Right lobe of liver (tissue), 4 donors: ENCODE measurements at regions not wholly inside any gene's neighbourhood (a gene's known extent, or its start where the extent isn't known, plus 50 kb on each side); places are given as distances from the start of the nearest gene placed in this dataset.

ENCODE experiments used
- POLR2A ChIP-seq: fragments of 450-650 bp; IDR thresholded peaks from one replicate; pipeline ENCODE4 v1.6.1; 2017; ENCODE audit warnings: antibody characterized with exemption, mild to moderate bottlenecking
- TF ChIP-seq, protein P1 (sequence below), 4 donors: fragments of 200-600 bp in 3 of 4; fragments of 450-650 bp in 1 of 4; IDR thresholded peaks; one replicate each; pipeline versions ENCODE4 v1.5.1 to v1.8.0; 2016 to 2022; ENCODE audit warnings: antibody characterized with exemption in 4 of 4, mild to moderate bottlenecking in 2 of 4
- donor health status: DM: no; HTN: no; CAD: no.
- donor health status: DM: no; HTN: no; CAD: no.
- donor health status: DM: no; HTN: yes; CAD: no.

DNA sequence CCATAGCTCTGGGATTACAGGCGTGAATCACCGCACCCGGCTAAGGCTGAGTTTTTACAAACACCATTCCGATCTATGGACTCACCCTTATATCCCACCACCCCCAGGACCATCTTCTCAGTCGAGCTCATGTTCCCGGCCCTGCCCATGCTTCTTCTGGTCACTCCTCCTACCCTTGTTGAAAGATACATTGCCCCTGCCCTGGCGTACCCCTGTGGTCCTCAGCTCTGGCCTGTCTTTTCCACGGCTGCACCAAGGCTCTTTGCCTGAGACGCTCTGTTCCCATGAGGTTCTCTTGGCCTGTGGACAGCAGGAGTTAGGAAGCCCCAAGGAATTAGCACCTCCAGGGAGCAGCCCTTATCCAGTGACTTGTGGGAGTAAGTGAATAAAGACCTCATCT, 379.4 kb upstream of the TNRC6C start:
- no peak for TF ChIP-seq POLR2A
- TF ChIP-seq, protein P1, sequence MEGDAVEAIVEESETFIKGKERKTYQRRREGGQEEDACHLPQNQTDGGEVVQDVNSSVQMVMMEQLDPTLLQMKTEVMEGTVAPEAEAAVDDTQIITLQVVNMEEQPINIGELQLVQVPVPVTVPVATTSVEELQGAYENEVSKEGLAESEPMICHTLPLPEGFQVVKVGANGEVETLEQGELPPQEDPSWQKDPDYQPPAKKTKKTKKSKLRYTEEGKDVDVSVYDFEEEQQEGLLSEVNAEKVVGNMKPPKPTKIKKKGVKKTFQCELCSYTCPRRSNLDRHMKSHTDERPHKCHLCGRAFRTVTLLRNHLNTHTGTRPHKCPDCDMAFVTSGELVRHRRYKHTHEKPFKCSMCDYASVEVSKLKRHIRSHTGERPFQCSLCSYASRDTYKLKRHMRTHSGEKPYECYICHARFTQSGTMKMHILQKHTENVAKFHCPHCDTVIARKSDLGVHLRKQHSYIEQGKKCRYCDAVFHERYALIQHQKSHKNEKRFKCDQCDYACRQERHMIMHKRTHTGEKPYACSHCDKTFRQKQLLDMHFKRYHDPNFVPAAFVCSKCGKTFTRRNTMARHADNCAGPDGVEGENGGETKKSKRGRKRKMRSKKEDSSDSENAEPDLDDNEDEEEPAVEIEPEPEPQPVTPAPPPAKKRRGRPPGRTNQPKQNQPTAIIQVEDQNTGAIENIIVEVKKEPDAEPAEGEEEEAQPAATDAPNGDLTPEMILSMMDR (IDR thresholded peaks at IDR 0.05), result no peak
